ENCODE measurements at regions not wholly inside any gene's neighbourhood (a gene's known extent, or its start where the extent isn't known, plus 50 kb on each side); places are given as distances from the start of the nearest gene placed in this dataset.

DNA sequence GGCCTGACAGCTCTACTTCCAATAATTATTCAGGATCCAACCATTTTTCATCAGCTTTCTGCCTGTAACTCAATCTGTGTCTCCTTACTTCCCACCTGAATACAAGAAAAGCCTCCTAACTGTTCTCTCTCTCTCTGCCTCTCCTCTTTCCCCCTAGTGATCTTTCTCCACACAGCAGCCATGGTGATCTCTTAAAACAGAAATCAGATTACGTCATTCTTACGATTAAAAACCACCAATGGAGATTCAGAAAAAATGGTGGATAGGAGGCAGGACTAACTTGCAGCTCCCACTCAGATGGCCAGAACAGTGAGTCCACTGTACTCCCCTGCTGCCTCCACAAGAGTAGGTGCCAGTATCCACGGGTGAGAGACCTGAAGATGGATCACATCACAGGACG lies 431.7 kb downstream of the MBD2 start:
- no peak overlapping the region for H2AFZ ChIP-seq (ENCODE audit: low read length)

More for the DNA sequence above, 431.7 kb downstream of the MBD2 start:
- H3K4me2 ChIP-seq (ENCODE audit: insufficient read depth, insufficient read length, low read length) = no peak overlapping the region
- H3K27ac ChIP-seq (ENCODE audit: insufficient read length, low read depth, low read length) = no peak overlapping the region
- H2AK5ac ChIP-seq (ENCODE audit: insufficient read length, low read length) = no peak overlapping the region
- H2BK120ac ChIP-seq (ENCODE audit: low read depth, low read length, poor library complexity, severe bottlenecking) = no peak overlapping the region
- H3K9ac ChIP-seq (ENCODE audit: extremely low read depth, insufficient read length, low read length) = no peak overlapping the region
- H4K5ac ChIP-seq (ENCODE audit: insufficient read length, low read depth, low read length) = no peak overlapping the region
- H4K91ac ChIP-seq (ENCODE audit: insufficient read length, low read depth, low read length) = no peak overlapping the region
- H3K4me3 Mint-ChIP-seq = no peak overlapping the region
- H3K36me3 Mint-ChIP-seq (ENCODE audit: insufficient read depth in 1 of 3, low read depth in 3 of 3) = no peaks in the 10 kb centered on the region; a peak in 1 of 7 replicates
- H3T11ph ChIP-seq (ENCODE audit: low read length) = no peak overlapping the region
- H3K56ac ChIP-seq (ENCODE audit: insufficient read length, low read depth, low read length) = no peak overlapping the region
- H3K9me3 ChIP-seq (ENCODE audit: control insufficient read depth, low read depth, low read length) = no peaks in the 10 kb centered on the region
- H3K18ac ChIP-seq (ENCODE audit: insufficient read length, low read depth, low read length) = no peak overlapping the region
- H4K8ac ChIP-seq (replicated peaks; ENCODE audit: insufficient read length, low read depth, low read length) = no peak overlapping the region
- no peak overlapping the region for H2BK12ac ChIP-seq (ENCODE audit: insufficient read length, low read depth, low read length)
- no peak overlapping the region for H3K14ac ChIP-seq (ENCODE audit: insufficient read depth, low read length)
- no peaks in the 10 kb centered on the region for H3K4me1 Mint-ChIP-seq
- no peak overlapping the region for H2BK20ac ChIP-seq (ENCODE audit: low read depth, low read length, poor library complexity, severe bottlenecking)
- H4K20me1 ChIP-seq (ENCODE audit: control insufficient read depth, insufficient read depth, insufficient read length) = no peaks in the 10 kb centered on the region
- no peaks in the 10 kb centered on the region for H3K79me1 ChIP-seq (ENCODE audit: insufficient read depth, low read depth, low read length, poor library complexity, severe bottlenecking)
- H3K27me3 Mint-ChIP-seq (ENCODE audit: low read depth) = no peaks in the 10 kb centered on the region
- H3K23me2 ChIP-seq (ENCODE audit: insufficient read length, low read depth, low read length, poor library complexity, severe bottlenecking) = no peaks in the 10 kb centered on the region
- WGBS (ENCODE audit: extremely low coverage, insufficient read length, low lambda C conversion rate) = no CpG with 5 or more reads among the region's 4 CpGs
- no peaks in the 10 kb centered on the region for H3K27me3 ChIP-seq (ENCODE audit: insufficient read depth, low read length)
- H2BK15ac ChIP-seq (ENCODE audit: low read depth, low read length) = no peak overlapping the region
- H2BK5ac ChIP-seq (ENCODE audit: insufficient read length, low read length) = no peak overlapping the region
- H3K4ac ChIP-seq (ENCODE audit: low read depth, low read length) = no peak overlapping the region
- H3K4me1 ChIP-seq (ENCODE audit: insufficient read depth, low read length) = no peaks in the 10 kb centered on the region
- TF ChIP-seq, protein P1, sequence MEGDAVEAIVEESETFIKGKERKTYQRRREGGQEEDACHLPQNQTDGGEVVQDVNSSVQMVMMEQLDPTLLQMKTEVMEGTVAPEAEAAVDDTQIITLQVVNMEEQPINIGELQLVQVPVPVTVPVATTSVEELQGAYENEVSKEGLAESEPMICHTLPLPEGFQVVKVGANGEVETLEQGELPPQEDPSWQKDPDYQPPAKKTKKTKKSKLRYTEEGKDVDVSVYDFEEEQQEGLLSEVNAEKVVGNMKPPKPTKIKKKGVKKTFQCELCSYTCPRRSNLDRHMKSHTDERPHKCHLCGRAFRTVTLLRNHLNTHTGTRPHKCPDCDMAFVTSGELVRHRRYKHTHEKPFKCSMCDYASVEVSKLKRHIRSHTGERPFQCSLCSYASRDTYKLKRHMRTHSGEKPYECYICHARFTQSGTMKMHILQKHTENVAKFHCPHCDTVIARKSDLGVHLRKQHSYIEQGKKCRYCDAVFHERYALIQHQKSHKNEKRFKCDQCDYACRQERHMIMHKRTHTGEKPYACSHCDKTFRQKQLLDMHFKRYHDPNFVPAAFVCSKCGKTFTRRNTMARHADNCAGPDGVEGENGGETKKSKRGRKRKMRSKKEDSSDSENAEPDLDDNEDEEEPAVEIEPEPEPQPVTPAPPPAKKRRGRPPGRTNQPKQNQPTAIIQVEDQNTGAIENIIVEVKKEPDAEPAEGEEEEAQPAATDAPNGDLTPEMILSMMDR (conservative IDR thresholded peaks at IDR 0.05) = no peak
- no peak for DNase-seq
- no peaks in the 10 kb centered on the region for H3K79me2 ChIP-seq (ENCODE audit: insufficient read depth, low read length)
- H3K9me3 Mint-ChIP-seq = no peaks in the 10 kb centered on the region
- H3K27ac Mint-ChIP-seq = no peak overlapping the region
- H3K23ac ChIP-seq (ENCODE audit: insufficient read length, low read depth, low read length) = no peak overlapping the region

Data from H9 (cell line).